GM10248 (cell line): ENCODE measurements at regions not wholly inside any gene's neighbourhood (a gene's known extent, or its start where the extent isn't known, plus 50 kb on each side); places are given as distances from the start of the nearest gene placed in this dataset.

Experiments
- CTCF ChIA-PET: fragments of 300-600 bp; sonication (Branson Sonifier 250); formaldehyde crosslinking; extraction: SDS; loops from one replicate; lab custom pipeline; 2021; ENCODE audit warnings: antibody characterized with exemption; lab: Yijun Ruan, JAX
- POLR2A ChIA-PET: fragments of 350-650 bp; sonication (Branson Sonifier 250); formaldehyde crosslinking; extraction: SDS; loops from one replicate; lab custom pipeline; 2020; ENCODE audit warnings: antibody characterized with exemption; lab: Yijun Ruan, JAX
- DNase-seq: peaks from one replicate; pipeline ENCODE4 v3.0.0; 2012; ENCODE audit errors: extremely low spot score
- TF ChIP-seq, protein P1 (sequence below): IDR thresholded peaks from 2 replicates; pipeline ENCODE4 v1.5.1; 2012; ENCODE audit warnings: mild to moderate bottlenecking, low read depth; ENCODE audit errors: extremely low read depth, missing control alignments, control extremely low read depth

- no peak for DNase-seq
- TF ChIP-seq, protein P1, sequence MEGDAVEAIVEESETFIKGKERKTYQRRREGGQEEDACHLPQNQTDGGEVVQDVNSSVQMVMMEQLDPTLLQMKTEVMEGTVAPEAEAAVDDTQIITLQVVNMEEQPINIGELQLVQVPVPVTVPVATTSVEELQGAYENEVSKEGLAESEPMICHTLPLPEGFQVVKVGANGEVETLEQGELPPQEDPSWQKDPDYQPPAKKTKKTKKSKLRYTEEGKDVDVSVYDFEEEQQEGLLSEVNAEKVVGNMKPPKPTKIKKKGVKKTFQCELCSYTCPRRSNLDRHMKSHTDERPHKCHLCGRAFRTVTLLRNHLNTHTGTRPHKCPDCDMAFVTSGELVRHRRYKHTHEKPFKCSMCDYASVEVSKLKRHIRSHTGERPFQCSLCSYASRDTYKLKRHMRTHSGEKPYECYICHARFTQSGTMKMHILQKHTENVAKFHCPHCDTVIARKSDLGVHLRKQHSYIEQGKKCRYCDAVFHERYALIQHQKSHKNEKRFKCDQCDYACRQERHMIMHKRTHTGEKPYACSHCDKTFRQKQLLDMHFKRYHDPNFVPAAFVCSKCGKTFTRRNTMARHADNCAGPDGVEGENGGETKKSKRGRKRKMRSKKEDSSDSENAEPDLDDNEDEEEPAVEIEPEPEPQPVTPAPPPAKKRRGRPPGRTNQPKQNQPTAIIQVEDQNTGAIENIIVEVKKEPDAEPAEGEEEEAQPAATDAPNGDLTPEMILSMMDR: no peak
- ChIA-PET CTCF (no interaction called here), POLR2A (no interaction called here)
Observed at GRCh38 chr12:107435520-107435919, 250.1 kb upstream of the PWP1 start.

DNA sequence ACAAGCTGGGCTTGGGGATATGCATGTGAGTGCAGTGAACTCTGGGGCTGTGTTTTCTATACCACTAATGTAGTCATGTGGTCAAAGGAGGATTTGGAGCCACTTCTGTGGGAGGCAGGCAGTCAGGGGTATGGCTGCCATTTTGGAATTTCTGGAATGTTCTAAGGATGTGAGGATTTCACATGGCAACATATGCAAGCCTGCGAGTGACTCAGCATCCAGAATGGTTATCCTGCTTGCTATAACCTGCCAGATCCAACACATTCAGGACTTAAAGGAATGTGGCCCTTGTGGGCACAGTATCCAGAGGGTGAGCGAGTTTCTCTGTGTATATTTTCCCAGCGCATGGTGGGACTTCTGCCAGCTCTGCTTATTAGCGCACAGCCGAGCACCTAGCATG is 249.2 kb upstream of the PWP1 start:
- no peak for DNase-seq
- POLR2A ChIA-PET: no interaction called here
- CTCF ChIA-PET: interaction anchor here (1.2 kb wide), 1 partner anchor 34 kb away, joined by 3 read pairs; no protein-coding TSS in a partner anchor

GRCh38 chr12:107436836-107437235 is 248.8 kb upstream of the PWP1 start:
- ChIA-PET POLR2A (no interaction called here), CTCF (interaction anchor here (1.2 to 1.3 kb wide), 3 partner anchors 9 to 34 kb away, joined by 3 read pairs; no protein-coding TSS in a partner anchor)

More for the DNA sequence above, 249.2 kb upstream of the PWP1 start:
- TF ChIP-seq, protein P1: no peak

DNA sequence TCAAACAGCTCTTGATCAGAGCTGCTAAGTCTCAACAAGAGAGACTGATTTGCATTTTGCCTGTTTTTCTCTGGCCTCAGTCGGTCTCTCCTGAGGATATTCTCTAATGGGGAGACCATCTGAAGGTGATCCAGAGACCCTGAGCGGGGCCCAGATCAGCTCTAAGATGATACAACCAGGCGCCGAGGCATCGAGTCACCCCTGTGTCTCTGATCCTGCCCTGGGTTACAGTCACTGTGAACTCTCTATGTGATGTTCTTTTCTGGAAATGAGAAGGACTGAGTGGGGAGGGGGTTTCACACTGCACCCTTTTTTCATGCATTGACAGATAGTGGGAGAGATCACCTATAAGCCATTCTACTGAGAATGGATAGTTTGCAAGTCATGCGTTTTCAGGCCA is 247.6 kb upstream of the PWP1 start:
- no peak for DNase-seq
- TF ChIP-seq, protein P1: no peak
- CTCF ChIA-PET: interaction anchor here (1.3 kb wide), 2 partner anchors 10 to 26 kb away, joined by 3 read pairs; no protein-coding TSS in a partner anchor
- POLR2A ChIA-PET: no interaction called here

More at GRCh38 chr12:107436836-107437235, 248.8 kb upstream of the PWP1 start:
- DNase-seq: no peak
- TF ChIP-seq, protein P1: no peak

- POLR2A ChIA-PET: no interaction called here
- TF ChIP-seq, protein P1: no peak
- CTCF ChIA-PET: interaction anchor here (1.3 kb wide), 1 partner anchor 9 kb away, joined by 4 read pairs; no protein-coding TSS in a partner anchor
- DNase-seq: no peak
Observed at GRCh38 chr12:107439026-107439738, 246.4 kb upstream of the PWP1 start.

- no peak for DNase-seq
- POLR2A ChIA-PET: no interaction called here
- CTCF ChIA-PET: interaction anchor here (1.2 to 2.6 kb wide), 2 partner anchors 18 to 309 kb away, joined by 3 to 7 read pairs; no protein-coding TSS in a partner anchor
- TF ChIP-seq, protein P1: no peak
Observed at GRCh38 chr12:107440606-107441005, 245.0 kb upstream of the PWP1 start.
